Nephron (organoid): ENCODE measurements at regions not wholly inside any gene's neighbourhood (a gene's known extent, or its start where the extent isn't known, plus 50 kb on each side); places are given as distances from the start of the nearest gene placed in this dataset.

Experiments used
- H3K27ac Mint-ChIP-seq, 3 experiments: 2 replicates each; pipeline ENCODE4 v1.8.0; 2020; ENCODE audit warnings: mixed read lengths in 3 of 3, mild to moderate bottlenecking in 2 of 3, moderate library complexity in 1 of 3
- H3K27me3 Mint-ChIP-seq: 2 replicates; pipeline ENCODE4 v1.8.0; 2021; ENCODE audit warnings: low read depth, mild to moderate bottlenecking, moderate library complexity, mixed read lengths
- H3K36me3 Mint-ChIP-seq: 2 replicates; pipeline ENCODE4 v1.8.0; 2020; ENCODE audit warnings: low read depth, mixed read lengths
- H3K4me1 Mint-ChIP-seq: 2 replicates; pipeline ENCODE4 v1.8.0; 2020; ENCODE audit warnings: mixed read lengths
- H3K4me3 Mint-ChIP-seq, 3 experiments: 2 replicates each; pipeline ENCODE4 v1.8.0; 2020; ENCODE audit warnings: mild to moderate bottlenecking in 3 of 3, mixed read lengths in 3 of 3, moderate library complexity in 2 of 3
- H3K9me3 Mint-ChIP-seq: 2 replicates; pipeline ENCODE4 v1.8.0; 2020; ENCODE audit warnings: mixed read lengths
- TF ChIP-seq, protein P1 (sequence below), 3 experiments: fragments of 200-600 bp; sonication (generic); IDR thresholded peaks; one replicate each; pipeline ENCODE4 v1.5.0; 2021; ENCODE audit warnings: antibody characterized with exemption in 3 of 3; ENCODE audit not compliant: unreplicated experiment in 3 of 3

DNA sequence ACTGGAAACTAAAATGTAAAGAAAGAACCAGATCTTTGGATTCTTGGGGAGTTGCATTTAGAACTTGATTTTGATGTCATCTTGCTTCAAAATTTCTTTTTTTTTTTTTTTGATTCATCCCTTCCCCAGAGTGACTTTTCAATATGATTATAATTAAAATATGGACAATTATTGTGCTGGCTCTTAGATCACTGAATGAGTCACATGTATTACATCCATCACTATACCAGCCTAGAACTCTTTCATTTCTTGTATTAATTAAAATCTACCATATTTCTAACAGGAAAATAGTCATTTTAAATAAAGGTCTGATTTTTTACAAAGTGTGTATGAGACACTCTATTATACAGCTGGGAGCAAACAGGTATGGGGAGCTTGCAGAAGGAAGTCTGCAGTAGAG lies 269.5 kb upstream of the AKR1E2 start:
- peaks cover 6% of the 10 kb centered on the region for H3K4me1 Mint-ChIP-seq
- peaks cover 8% of the 10 kb centered on the region for H3K9me3 Mint-ChIP-seq
- H3K27ac Mint-ChIP-seq = no peak overlapping the region
- no peaks in the 10 kb centered on the region for H3K27me3 Mint-ChIP-seq
- TF ChIP-seq, protein P1, sequence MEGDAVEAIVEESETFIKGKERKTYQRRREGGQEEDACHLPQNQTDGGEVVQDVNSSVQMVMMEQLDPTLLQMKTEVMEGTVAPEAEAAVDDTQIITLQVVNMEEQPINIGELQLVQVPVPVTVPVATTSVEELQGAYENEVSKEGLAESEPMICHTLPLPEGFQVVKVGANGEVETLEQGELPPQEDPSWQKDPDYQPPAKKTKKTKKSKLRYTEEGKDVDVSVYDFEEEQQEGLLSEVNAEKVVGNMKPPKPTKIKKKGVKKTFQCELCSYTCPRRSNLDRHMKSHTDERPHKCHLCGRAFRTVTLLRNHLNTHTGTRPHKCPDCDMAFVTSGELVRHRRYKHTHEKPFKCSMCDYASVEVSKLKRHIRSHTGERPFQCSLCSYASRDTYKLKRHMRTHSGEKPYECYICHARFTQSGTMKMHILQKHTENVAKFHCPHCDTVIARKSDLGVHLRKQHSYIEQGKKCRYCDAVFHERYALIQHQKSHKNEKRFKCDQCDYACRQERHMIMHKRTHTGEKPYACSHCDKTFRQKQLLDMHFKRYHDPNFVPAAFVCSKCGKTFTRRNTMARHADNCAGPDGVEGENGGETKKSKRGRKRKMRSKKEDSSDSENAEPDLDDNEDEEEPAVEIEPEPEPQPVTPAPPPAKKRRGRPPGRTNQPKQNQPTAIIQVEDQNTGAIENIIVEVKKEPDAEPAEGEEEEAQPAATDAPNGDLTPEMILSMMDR (IDR thresholded peaks at IDR 0.05; ENCODE audit: unreplicated experiment in 3 of 3) = no peak
- no peaks in the 10 kb centered on the region for H3K36me3 Mint-ChIP-seq
- no peak overlapping the region for H3K4me3 Mint-ChIP-seq

DNA sequence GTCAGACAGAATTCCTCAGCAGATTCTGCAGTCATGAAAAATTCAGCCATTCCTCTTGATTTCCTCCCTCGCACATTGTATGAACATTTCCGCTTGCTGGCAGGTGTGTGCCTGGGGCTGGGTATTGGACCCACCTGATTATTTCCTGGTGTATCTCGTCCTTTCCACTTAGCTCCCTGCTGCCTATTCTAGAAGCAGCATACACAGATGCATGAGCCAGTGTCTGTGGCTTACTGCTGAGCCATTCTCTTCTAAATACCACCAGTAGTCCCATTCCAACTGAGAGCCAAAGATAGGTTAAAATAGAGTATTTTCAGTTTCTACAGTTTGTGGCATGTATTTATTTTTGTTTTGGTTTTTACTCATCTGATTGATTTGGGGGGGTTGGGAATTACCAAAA lies 270.1 kb upstream of the AKR1E2 start:
- H3K9me3 Mint-ChIP-seq = peaks cover 7% of the 10 kb centered on the region
- H3K27me3 Mint-ChIP-seq = no peaks in the 10 kb centered on the region
- no peak overlapping the region for H3K27ac Mint-ChIP-seq
- H3K4me1 Mint-ChIP-seq = peaks cover 1% of the 10 kb centered on the region
- H3K36me3 Mint-ChIP-seq = no peaks in the 10 kb centered on the region
- TF ChIP-seq, protein P1 (IDR thresholded peaks at IDR 0.05; ENCODE audit: unreplicated experiment in 3 of 3) = no peak
- no peak overlapping the region for H3K4me3 Mint-ChIP-seq

DNA sequence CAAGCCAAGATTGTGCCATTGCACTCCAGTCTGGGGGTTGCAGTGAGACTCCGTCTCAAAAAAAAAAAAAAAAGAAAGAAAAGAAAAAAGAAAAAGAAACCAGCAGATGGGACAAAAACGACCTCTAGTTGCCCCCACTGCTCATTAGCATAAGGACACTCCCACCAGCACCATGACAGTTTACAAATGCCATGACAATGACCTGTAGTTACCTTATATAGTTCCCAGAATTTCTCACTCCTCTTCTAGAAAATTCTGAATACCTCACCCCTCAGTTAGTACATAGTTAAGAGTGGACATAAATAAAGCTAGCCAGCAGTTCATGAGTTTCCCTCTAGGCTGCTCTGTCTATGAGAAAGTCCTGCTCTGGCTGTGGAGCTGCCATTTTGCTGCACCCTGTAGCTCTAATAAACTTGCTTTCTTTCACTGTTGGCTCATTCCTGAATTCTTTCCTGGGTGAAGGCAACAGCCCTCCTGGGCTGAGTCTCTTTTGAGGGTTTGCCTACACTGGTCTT lies 276.8 kb upstream of the AKR1E2 start:
- Mint-ChIP-seq H3K4me1 (peaks cover 21% of the 10 kb centered on the region), H3K27ac (no peak overlapping the region), H3K36me3 (no peaks in the 10 kb centered on the region), H3K4me3 (no peak overlapping the region), H3K27me3 (no peaks in the 10 kb centered on the region), H3K9me3 (peaks cover 4% of the 10 kb centered on the region)
- TF ChIP-seq, protein P1 (IDR thresholded peaks at IDR 0.05; ENCODE audit: unreplicated experiment in 3 of 3) = no peak

DNA sequence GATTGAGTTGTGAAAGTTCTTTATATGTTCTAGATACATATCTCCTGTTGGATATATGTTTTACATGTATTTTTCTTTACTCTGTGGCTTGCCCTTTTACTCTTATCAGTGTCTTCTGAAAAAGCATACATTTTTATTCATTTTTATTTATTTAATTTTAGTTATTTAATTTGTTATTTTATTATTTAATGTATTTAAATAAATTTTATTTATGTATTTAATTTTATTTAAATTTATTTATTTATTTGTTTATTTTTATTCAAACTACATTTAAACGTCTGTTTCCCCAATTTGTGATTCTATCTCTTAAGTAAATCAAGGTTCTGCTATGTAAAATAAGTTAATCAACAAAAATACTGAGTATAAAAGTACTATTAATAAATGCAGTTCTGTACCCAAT lies 279.1 kb upstream of the AKR1E2 start:
- no peak overlapping the region for H3K4me3 Mint-ChIP-seq
- peaks cover 12% of the 10 kb centered on the region for H3K9me3 Mint-ChIP-seq
- H3K36me3 Mint-ChIP-seq = peaks cover under 1% of the 10 kb centered on the region
- H3K4me1 Mint-ChIP-seq = peaks cover 25% of the 10 kb centered on the region
- peak overlapping the region in 1 of 3 experiments; percentile 84 for H3K27ac Mint-ChIP-seq
- TF ChIP-seq, protein P1 (IDR thresholded peaks at IDR 0.05; ENCODE audit: unreplicated experiment in 3 of 3) = no peak
- H3K27me3 Mint-ChIP-seq = no peaks in the 10 kb centered on the region

DNA sequence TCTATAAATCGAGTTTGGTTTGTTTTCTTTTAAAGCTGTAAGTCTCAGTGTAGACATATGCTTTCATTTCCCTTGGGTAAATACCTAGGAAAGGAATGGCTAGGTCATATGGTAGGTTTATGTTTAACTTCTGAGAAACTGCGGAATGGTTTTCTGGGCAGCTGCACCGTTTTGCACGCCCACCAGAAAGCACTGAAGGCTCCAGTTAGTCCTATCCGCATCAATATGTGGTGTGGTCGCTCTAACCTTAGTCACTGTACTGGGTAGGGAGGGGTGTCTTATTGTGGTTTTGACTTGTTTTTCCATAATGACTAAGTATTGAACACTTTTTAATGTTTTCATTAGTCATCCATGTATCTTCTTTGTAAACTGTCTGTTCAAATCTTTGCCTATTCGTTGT lies 279.5 kb upstream of the AKR1E2 start:
- no peak overlapping the region for H3K4me3 Mint-ChIP-seq
- TF ChIP-seq, protein P1 (IDR thresholded peaks at IDR 0.05; ENCODE audit: unreplicated experiment in 3 of 3) = no peak
- peak overlapping the region; percentile 12 to 84 (median 56) for H3K27ac Mint-ChIP-seq
- H3K4me1 Mint-ChIP-seq = peaks cover 25% of the 10 kb centered on the region
- H3K9me3 Mint-ChIP-seq = peaks cover 15% of the 10 kb centered on the region
- H3K27me3 Mint-ChIP-seq = no peaks in the 10 kb centered on the region
- peaks cover 3% of the 10 kb centered on the region for H3K36me3 Mint-ChIP-seq

DNA sequence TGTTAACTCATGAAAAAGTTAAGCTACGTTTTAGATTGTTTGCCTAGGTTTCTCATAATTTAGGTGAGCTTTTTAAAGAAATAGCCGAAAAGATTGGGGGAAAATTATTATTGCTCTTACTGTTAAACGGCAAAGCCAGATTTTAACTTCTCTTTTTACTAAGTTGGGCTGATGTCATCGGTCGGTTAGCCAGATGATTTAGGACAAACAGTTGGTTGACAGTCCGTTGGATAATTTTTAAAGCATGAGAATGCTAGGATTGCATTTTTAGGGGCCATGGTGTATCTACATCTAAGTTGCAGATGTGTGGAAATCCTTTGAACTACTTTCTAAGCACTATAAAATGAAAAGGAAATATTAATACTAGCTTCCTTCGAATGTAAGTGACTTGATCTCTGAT lies 280.9 kb upstream of the AKR1E2 start:
- Mint-ChIP-seq H3K4me1 (peaks cover 25% of the 10 kb centered on the region), H3K4me3 (peak overlapping the region in 1 of 3 experiments; percentile 7), H3K27me3 (no peaks in the 10 kb centered on the region), H3K27ac (peak overlapping the region; percentile 1 to 45 (median 17)), H3K36me3 (peaks cover 3% of the 10 kb centered on the region), H3K9me3 (peaks cover 21% of the 10 kb centered on the region)
- TF ChIP-seq, protein P1 (IDR thresholded peaks at IDR 0.05; ENCODE audit: unreplicated experiment in 3 of 3) = no peak
